Activated naive CD8-positive, alpha-beta T cell treated with anti-CD3 and anti-CD28 coated beads, Interleukin-2, amount 10 ng/mL, durations not matched to agents 7 days and 5 days (primary cell): ENCODE measurements at regions not wholly inside any gene's neighbourhood (a gene's known extent, or its start where the extent isn't known, plus 50 kb on each side); places are given as distances from the start of the nearest gene placed in this dataset.
"Not testable (repeated sequence)": the region's sequence is repeated elsewhere in the genome, so short reads cannot be mapped to it uniquely, and the experiment has no call there.

Experiments used
- ATAC-seq: fragments of 150-1000 bp; cut with Tn5 transposase; one replicate; pipeline ENCODE4 v1.10.0; 2021; ENCODE audit warnings: low read depth, moderate library complexity
- POLR2A ChIA-PET: fragments of 350-600 bp; sonication (Branson Sonifier 250); formaldehyde crosslinking; loops from one replicate; lab custom pipeline; 2021; ENCODE audit warnings: antibody characterized with exemption; lab: Charles Lee
- DNase-seq: peaks from one replicate; pipeline ENCODE4 v3.0.0; 2021
- H3K27ac Mint-ChIP-seq: one replicate; pipeline ENCODE4 v1.8.0; 2022; ENCODE audit warnings: mild to moderate bottlenecking, mixed read lengths
- H3K27me3 Mint-ChIP-seq: one replicate; pipeline ENCODE4 v1.8.0; 2022; ENCODE audit warnings: mild to moderate bottlenecking, moderate library complexity, mixed read lengths
- H3K36me3 Mint-ChIP-seq: one replicate; pipeline ENCODE4 v1.8.0; 2021; ENCODE audit warnings: mild to moderate bottlenecking, mixed read lengths
- H3K4me1 Mint-ChIP-seq: one replicate; pipeline ENCODE4 v1.8.0; 2021; ENCODE audit warnings: mixed read lengths
- H3K4me3 Mint-ChIP-seq: one replicate; pipeline ENCODE4 v1.8.0; 2022; ENCODE audit warnings: mild to moderate bottlenecking, moderate library complexity, mixed read lengths
- H3K9me3 Mint-ChIP-seq: one replicate; pipeline ENCODE4 v1.8.0; 2021; ENCODE audit warnings: mixed read lengths

GRCh38 chr11:130560000-130560780, 111.7 kb downstream of the ADAMTS15 start:
- Mint-ChIP-seq H3K4me3 (no peak overlapping the region), H3K27ac (no peak overlapping the region), H3K36me3 (no peaks in the 10 kb centered on the region), H3K4me1 (no peaks in the 10 kb centered on the region), H3K9me3 (no peaks in the 10 kb centered on the region), H3K27me3 (peaks cover 3% of the 10 kb centered on the region)
- ATAC-seq (no peak), DNase-seq (no peak)
- POLR2A ChIA-PET, result no interaction called here

GRCh38 chr11:130560781-130561109, 112.3 kb downstream of the ADAMTS15 start:
- POLR2A ChIA-PET, result no interaction called here

GRCh38 chr11:130561441-130561881, 113.0 kb downstream of the ADAMTS15 start:
- POLR2A ChIA-PET, result no interaction called here
- Mint-ChIP-seq H3K4me3 (no peak overlapping the region), H3K9me3 (no peaks in the 10 kb centered on the region), H3K27me3 (no peaks in the 10 kb centered on the region), H3K36me3 (no peaks in the 10 kb centered on the region), H3K4me1 (no peaks in the 10 kb centered on the region), H3K27ac (no peak overlapping the region)
- ATAC-seq (no peak), DNase-seq (no peak)

More at GRCh38 chr11:130560781-130561109, 112.3 kb downstream of the ADAMTS15 start:
- peaks cover 2% of the 10 kb centered on the region for H3K27me3 Mint-ChIP-seq
- no peaks in the 10 kb centered on the region for H3K9me3 Mint-ChIP-seq
- H3K4me3 Mint-ChIP-seq, result no peak overlapping the region
- no peaks in the 10 kb centered on the region for H3K36me3 Mint-ChIP-seq
- no peak overlapping the region for H3K27ac Mint-ChIP-seq
- DNase-seq (no peak), ATAC-seq (no peak)
- H3K4me1 Mint-ChIP-seq, result no peaks in the 10 kb centered on the region

GRCh38 chr11:130562549-130562948, 114.1 kb downstream of the ADAMTS15 start:
- Mint-ChIP-seq H3K9me3 (no peaks in the 10 kb centered on the region), H3K4me1 (no peaks in the 10 kb centered on the region), H3K36me3 (no peaks in the 10 kb centered on the region), H3K27ac (no peak overlapping the region), H3K27me3 (no peaks in the 10 kb centered on the region), H3K4me3 (no peak overlapping the region)
- ATAC-seq, result no peak
- DNase-seq, result no peak
- POLR2A ChIA-PET, result no interaction called here

- POLR2A ChIA-PET, H3K27me3 Mint-ChIP-seq, H3K4me3 Mint-ChIP-seq, H3K4me1 Mint-ChIP-seq, ATAC-seq, H3K27ac Mint-ChIP-seq, H3K36me3 Mint-ChIP-seq, H3K9me3 Mint-ChIP-seq, DNase-seq: not testable (repeated sequence)
Measured at GRCh38 chr11:130566360-130566759, 117.9 kb downstream of the ADAMTS15 start.

GRCh38 chr11:130571519-130571918, 123.1 kb downstream of the ADAMTS15 start:
- ATAC-seq (no peak), DNase-seq (no peak)
- Mint-ChIP-seq H3K27me3 (peaks cover 1% of the 10 kb centered on the region), H3K4me3 (no peak overlapping the region), H3K9me3 (no peaks in the 10 kb centered on the region), H3K27ac (no peak overlapping the region), H3K36me3 (no peaks in the 10 kb centered on the region), H3K4me1 (no peaks in the 10 kb centered on the region)
- POLR2A ChIA-PET, result no interaction called here

- DNase-seq (no peak), ATAC-seq (no peak)
- Mint-ChIP-seq H3K27me3 (peaks cover 1% of the 10 kb centered on the region), H3K27ac (no peak overlapping the region), H3K36me3 (no peaks in the 10 kb centered on the region), H3K9me3 (no peaks in the 10 kb centered on the region), H3K4me1 (no peaks in the 10 kb centered on the region), H3K4me3 (no peak overlapping the region)
- POLR2A ChIA-PET, result no interaction called here
Measured at GRCh38 chr11:130571947-130572584, 123.6 kb downstream of the ADAMTS15 start.

- POLR2A ChIA-PET, result no interaction called here
Measured at GRCh38 chr11:130573767-130574166, 125.3 kb downstream of the ADAMTS15 start.

GRCh38 chr11:130574740-130575139, 126.3 kb downstream of the ADAMTS15 start:
- Mint-ChIP-seq H3K4me3 (no peak overlapping the region), H3K4me1 (no peaks in the 10 kb centered on the region), H3K36me3 (no peaks in the 10 kb centered on the region), H3K27me3 (peaks cover 1% of the 10 kb centered on the region), H3K9me3 (no peaks in the 10 kb centered on the region), H3K27ac (no peak overlapping the region)
- ATAC-seq, result no peak
- no peak for DNase-seq
- POLR2A ChIA-PET, result no interaction called here

More at GRCh38 chr11:130573767-130574166, 125.3 kb downstream of the ADAMTS15 start:
- ATAC-seq (no peak), DNase-seq (no peak)
- Mint-ChIP-seq H3K9me3 (no peaks in the 10 kb centered on the region), H3K36me3 (no peaks in the 10 kb centered on the region), H3K27ac (no peak overlapping the region), H3K27me3 (peaks cover 1% of the 10 kb centered on the region), H3K4me1 (no peaks in the 10 kb centered on the region), H3K4me3 (no peak overlapping the region)

GRCh38 chr11:130576146-130576545, 127.7 kb downstream of the ADAMTS15 start:
- Mint-ChIP-seq H3K27ac (no peak overlapping the region), H3K9me3 (no peaks in the 10 kb centered on the region), H3K36me3 (no peaks in the 10 kb centered on the region), H3K27me3 (peaks cover 1% of the 10 kb centered on the region), H3K4me1 (no peaks in the 10 kb centered on the region), H3K4me3 (no peak overlapping the region)
- POLR2A ChIA-PET, result no interaction called here
- ATAC-seq (no peak), DNase-seq (no peak)

GRCh38 chr11:130578738-130579368, 130.4 kb downstream of the ADAMTS15 start:
- POLR2A ChIA-PET, result no interaction called here
- Mint-ChIP-seq H3K27ac (no peak overlapping the region), H3K36me3 (no peaks in the 10 kb centered on the region), H3K4me3 (no peak overlapping the region), H3K9me3 (no peaks in the 10 kb centered on the region), H3K4me1 (no peaks in the 10 kb centered on the region), H3K27me3 (peaks cover 7% of the 10 kb centered on the region)
- DNase-seq, result no peak
- ATAC-seq, result no peak

- POLR2A ChIA-PET, result no interaction called here
- H3K4me1 Mint-ChIP-seq, result no peaks in the 10 kb centered on the region
- peaks cover 5% of the 10 kb centered on the region for H3K27me3 Mint-ChIP-seq
Measured at GRCh38 chr11:130580372-130580771, 131.9 kb downstream of the ADAMTS15 start.

GRCh38 chr11:130580891-130581492, 132.5 kb downstream of the ADAMTS15 start:
- ATAC-seq, result no peak
- Mint-ChIP-seq H3K4me3 (no peak overlapping the region), H3K9me3 (no peaks in the 10 kb centered on the region), H3K36me3 (no peaks in the 10 kb centered on the region), H3K27ac (no peak overlapping the region), H3K27me3 (peaks cover 5% of the 10 kb centered on the region), H3K4me1 (no peaks in the 10 kb centered on the region)
- DNase-seq, result no peak
- POLR2A ChIA-PET, result no interaction called here

More at GRCh38 chr11:130580372-130580771, 131.9 kb downstream of the ADAMTS15 start:
- Mint-ChIP-seq H3K36me3 (no peaks in the 10 kb centered on the region), H3K4me3 (no peak overlapping the region), H3K9me3 (no peaks in the 10 kb centered on the region), H3K27ac (no peak overlapping the region)
- ATAC-seq (no peak), DNase-seq (no peak)
